ENCODE measurements at regions not wholly inside any gene's neighbourhood (a gene's known extent, or its start where the extent isn't known, plus 50 kb on each side); places are given as distances from the start of the nearest gene placed in this dataset.

GRCh38 chrX:94454159-94454558, 780.2 kb downstream of the FAM133A start:
- Histone ChIP-seq H3K4me1 (ENCODE audit: control insufficient read depth in 2 of 2, insufficient read depth in 1 of 2, low read depth in 1 of 2, low read length in 2 of 2) (no peaks in the 10 kb centered on the region), H4K91ac (ENCODE audit: low read depth, low read length, poor library complexity) (no peak overlapping the region), H2BK5ac (ENCODE audit: low read length) (no peak overlapping the region), H3K9ac (ENCODE audit: low read depth, low read length, poor library complexity) (no peak overlapping the region), H3K79me1 (ENCODE audit: low read depth, low read length) (no peaks in the 10 kb centered on the region), H2AK5ac (ENCODE audit: low read depth, low read length) (no peak overlapping the region), H2BK120ac (ENCODE audit: low read depth, low read length) (no peak overlapping the region), H3K27me3 (ENCODE audit: control insufficient read depth in 3 of 3, insufficient read depth in 3 of 3, low read depth in 1 of 3, low read length in 3 of 3) (no peaks in the 10 kb centered on the region), H3K4ac (ENCODE audit: low read length) (no peak overlapping the region), H3K4me2 (ENCODE audit: insufficient read depth, low read length, poor library complexity, severe bottlenecking) (no peak overlapping the region), H3K27ac (replicated peaks; ENCODE audit: low read length) (no peak overlapping the region), H4K8ac (ENCODE audit: low read depth, low read length) (no peak overlapping the region), H2BK15ac (ENCODE audit: low read length) (no peak overlapping the region), H2AFZ (ENCODE audit: low read length) (no peak overlapping the region), H3K9me3 (replicated peaks in 1 of 2; ENCODE audit: control insufficient read depth in 2 of 2, insufficient read depth in 1 of 2, low read depth in 1 of 2, low read length in 2 of 2) (no peaks in the 10 kb centered on the region), H3K14ac (ENCODE audit: low read length) (no peak overlapping the region), H2BK12ac (ENCODE audit: low read length) (no peak overlapping the region), H3K23ac (ENCODE audit: low read depth, low read length, poor library complexity) (no peak overlapping the region), H3K18ac (ENCODE audit: low read length) (no peak overlapping the region), H3K36me3 (replicated peaks in 1 of 2; ENCODE audit: control insufficient read depth in 2 of 2, insufficient read depth in 2 of 2, low read length in 2 of 2) (no peaks in the 10 kb centered on the region), H3K4me3 (ENCODE audit: low read length in 2 of 2) (no peak overlapping the region)
- no CpG with 5 or more reads among the region's 3 CpGs for WGBS, 2 donors (ENCODE audit: extremely low coverage in 2 of 2, insufficient read length in 2 of 2, insufficient replicate concordance in 1 of 2)
- no peak for DNase-seq (ENCODE audit: low spot score)

- Histone ChIP-seq H4K8ac (ENCODE audit: low read depth, low read length) (no peak overlapping the region), H2BK5ac (ENCODE audit: low read length) (no peak overlapping the region), H3K9me3 (replicated peaks in 1 of 2; ENCODE audit: control insufficient read depth in 2 of 2, insufficient read depth in 1 of 2, low read depth in 1 of 2, low read length in 2 of 2) (no peaks in the 10 kb centered on the region), H3K4ac (ENCODE audit: low read length) (no peak overlapping the region), H2BK15ac (ENCODE audit: low read length) (no peak overlapping the region), H3K27me3 (ENCODE audit: control insufficient read depth in 3 of 3, insufficient read depth in 3 of 3, low read depth in 1 of 3, low read length in 3 of 3) (no peaks in the 10 kb centered on the region), H3K4me3 (ENCODE audit: low read length in 2 of 2) (no peak overlapping the region), H3K4me2 (ENCODE audit: insufficient read depth, low read length, poor library complexity, severe bottlenecking) (no peak overlapping the region), H3K14ac (ENCODE audit: low read length) (no peak overlapping the region), H3K4me1 (ENCODE audit: control insufficient read depth in 2 of 2, insufficient read depth in 1 of 2, low read depth in 1 of 2, low read length in 2 of 2) (no peaks in the 10 kb centered on the region), H2AFZ (ENCODE audit: low read length) (no peak overlapping the region), H3K18ac (ENCODE audit: low read length) (no peak overlapping the region), H2BK12ac (ENCODE audit: low read length) (no peak overlapping the region), H3K36me3 (replicated peaks in 1 of 2; ENCODE audit: control insufficient read depth in 2 of 2, insufficient read depth in 2 of 2, low read length in 2 of 2) (no peaks in the 10 kb centered on the region), H3K27ac (replicated peaks; ENCODE audit: low read length) (no peak overlapping the region), H2AK5ac (ENCODE audit: low read depth, low read length) (no peak overlapping the region), H3K79me1 (ENCODE audit: low read depth, low read length) (no peaks in the 10 kb centered on the region), H3K23ac (ENCODE audit: low read depth, low read length, poor library complexity) (no peak overlapping the region), H2BK120ac (ENCODE audit: low read depth, low read length) (no peak overlapping the region), H4K91ac (ENCODE audit: low read depth, low read length, poor library complexity) (no peak overlapping the region), H3K9ac (ENCODE audit: low read depth, low read length, poor library complexity) (no peak overlapping the region)
- WGBS, 2 donors (ENCODE audit: extremely low coverage in 2 of 2, insufficient read length in 2 of 2, insufficient replicate concordance in 1 of 2) = no CpG with 5 or more reads among the region's 1 CpG
- peak; percentile 2 for DNase-seq (ENCODE audit: low spot score)
These were observed 780.6 kb downstream of the FAM133A start for GRCh38 chrX:94454606-94455005.

GRCh38 chrX:94455782-94456181, 781.8 kb downstream of the FAM133A start:
- no peak overlapping the region for H3K9ac ChIP-seq (ENCODE audit: low read depth, low read length, poor library complexity)
- no peak overlapping the region for H4K91ac ChIP-seq (ENCODE audit: low read depth, low read length, poor library complexity)
- no peak overlapping the region for H3K23ac ChIP-seq (ENCODE audit: low read depth, low read length, poor library complexity)
- H3K79me1 ChIP-seq (ENCODE audit: low read depth, low read length) = no peaks in the 10 kb centered on the region
- no peak overlapping the region for H2AK5ac ChIP-seq (ENCODE audit: low read depth, low read length)
- H3K9me3 ChIP-seq (replicated peaks in 1 of 2; ENCODE audit: control insufficient read depth in 2 of 2, insufficient read depth in 1 of 2, low read depth in 1 of 2, low read length in 2 of 2) = no peaks in the 10 kb centered on the region
- H2AFZ ChIP-seq (ENCODE audit: low read length) = no peak overlapping the region
- H2BK12ac ChIP-seq (ENCODE audit: low read length) = no peak overlapping the region
- H3K18ac ChIP-seq (ENCODE audit: low read length) = no peak overlapping the region
- no peaks in the 10 kb centered on the region for H3K36me3 ChIP-seq (replicated peaks in 1 of 2; ENCODE audit: control insufficient read depth in 2 of 2, insufficient read depth in 2 of 2, low read length in 2 of 2)
- H2BK15ac ChIP-seq (ENCODE audit: low read length) = no peak overlapping the region
- no peak overlapping the region for H2BK5ac ChIP-seq (ENCODE audit: low read length)
- H3K4ac ChIP-seq (ENCODE audit: low read length) = no peak overlapping the region
- H4K8ac ChIP-seq (ENCODE audit: low read depth, low read length) = no peak overlapping the region
- no peaks in the 10 kb centered on the region for H3K27me3 ChIP-seq (ENCODE audit: control insufficient read depth in 3 of 3, insufficient read depth in 3 of 3, low read depth in 1 of 3, low read length in 3 of 3)
- H3K14ac ChIP-seq (ENCODE audit: low read length) = no peak overlapping the region
- no peak overlapping the region for H3K4me2 ChIP-seq (ENCODE audit: insufficient read depth, low read length, poor library complexity, severe bottlenecking)
- WGBS, 2 donors (ENCODE audit: extremely low coverage in 2 of 2, insufficient read length in 2 of 2, insufficient replicate concordance in 1 of 2) = no CpG with 5 or more reads among the region's 1 CpG
- no peaks in the 10 kb centered on the region for H3K4me1 ChIP-seq (ENCODE audit: control insufficient read depth in 2 of 2, insufficient read depth in 1 of 2, low read depth in 1 of 2, low read length in 2 of 2)
- DNase-seq (ENCODE audit: low spot score) = no peak
- H3K27ac ChIP-seq (replicated peaks; ENCODE audit: low read length) = no peak overlapping the region
- no peak overlapping the region for H2BK120ac ChIP-seq (ENCODE audit: low read depth, low read length)
- H3K4me3 ChIP-seq (ENCODE audit: low read length in 2 of 2) = no peak overlapping the region

- Histone ChIP-seq H2BK120ac (ENCODE audit: low read depth, low read length) (no peak overlapping the region), H3K18ac (ENCODE audit: low read length) (no peak overlapping the region), H3K79me1 (ENCODE audit: low read depth, low read length) (no peaks in the 10 kb centered on the region), H2AFZ (ENCODE audit: low read length) (no peak overlapping the region), H3K36me3 (replicated peaks in 1 of 2; ENCODE audit: control insufficient read depth in 2 of 2, insufficient read depth in 2 of 2, low read length in 2 of 2) (no peaks in the 10 kb centered on the region), H2BK5ac (ENCODE audit: low read length) (no peak overlapping the region), H2BK15ac (ENCODE audit: low read length) (no peak overlapping the region), H3K4ac (ENCODE audit: low read length) (no peak overlapping the region), H4K8ac (ENCODE audit: low read depth, low read length) (no peak overlapping the region), H3K4me3 (ENCODE audit: low read length in 2 of 2) (no peak overlapping the region), H4K91ac (ENCODE audit: low read depth, low read length, poor library complexity) (no peak overlapping the region), H3K23ac (ENCODE audit: low read depth, low read length, poor library complexity) (no peak overlapping the region), H3K9me3 (replicated peaks in 1 of 2; ENCODE audit: control insufficient read depth in 2 of 2, insufficient read depth in 1 of 2, low read depth in 1 of 2, low read length in 2 of 2) (no peaks in the 10 kb centered on the region), H2BK12ac (ENCODE audit: low read length) (no peak overlapping the region), H3K27ac (replicated peaks; ENCODE audit: low read length) (no peak overlapping the region), H3K14ac (ENCODE audit: low read length) (no peak overlapping the region), H3K27me3 (ENCODE audit: control insufficient read depth in 3 of 3, insufficient read depth in 3 of 3, low read depth in 1 of 3, low read length in 3 of 3) (no peaks in the 10 kb centered on the region), H3K9ac (ENCODE audit: low read depth, low read length, poor library complexity) (no peak overlapping the region), H3K4me1 (ENCODE audit: control insufficient read depth in 2 of 2, insufficient read depth in 1 of 2, low read depth in 1 of 2, low read length in 2 of 2) (peaks cover 0 to 3% of the 10 kb centered on the region in 2 donors), H3K4me2 (ENCODE audit: insufficient read depth, low read length, poor library complexity, severe bottlenecking) (no peak overlapping the region), H2AK5ac (ENCODE audit: low read depth, low read length) (no peak overlapping the region)
- peak; percentile 6 for DNase-seq (ENCODE audit: low spot score)
- WGBS, 2 donors (ENCODE audit: extremely low coverage in 2 of 2, insufficient read length in 2 of 2, insufficient replicate concordance in 1 of 2) = no CpG with 5 or more reads among the region's 10 CpGs
These were observed 818.5 kb downstream of the FAM133A start for GRCh38 chrX:94492541-94492940.
